ENCODE measurements at regions not wholly inside any gene's neighbourhood (a gene's known extent, or its start where the extent isn't known, plus 50 kb on each side); places are given as distances from the start of the nearest gene placed in this dataset.

GRCh38 chr19:34577531-34578101 is 96.1 kb downstream of the WTIP start:
- no peak for TF ChIP-seq POLR2AphosphoS5 (IDR thresholded peaks at IDR 0.05; ENCODE audit: low read depth, low read length)
- TF ChIP-seq REST (IDR thresholded peaks at IDR 0.05; ENCODE audit: insufficient read depth in 1 of 2, low read depth in 2 of 2, low read length in 2 of 2), result no peak
- TF ChIP-seq TAF1 (IDR thresholded peaks at IDR 0.05; ENCODE audit: borderline replicate concordance, insufficient read depth, low read length), result no peak
- no peak for TF ChIP-seq SIN3A (IDR thresholded peaks at IDR 0.05; ENCODE audit: borderline replicate concordance, insufficient read depth, low read length)

Measured in PFSK-1 (cell line).